Transverse colon (tissue), 3 donors: ENCODE measurements at regions not wholly inside any gene's neighbourhood (a gene's known extent, or its start where the extent isn't known, plus 50 kb on each side); places are given as distances from the start of the nearest gene placed in this dataset.

ENCODE experiments used
- POLR2A ChIP-seq: fragments of 450-650 bp; IDR thresholded peaks from one replicate; pipeline ENCODE4 v1.6.1; 2016; ENCODE audit warnings: antibody characterized with exemption, mild to moderate bottlenecking, moderate library complexity
- TF ChIP-seq, protein P1 (sequence below), 5 experiments: fragments of 200-600 bp in 3 of 5; fragments of 450-650 bp in 2 of 5; sonication (generic) in 3 of 5; IDR thresholded peaks; 1 replicate in 2 of 5; 2 replicates in 3 of 5; pipeline ENCODE4 v1.5.1; 2016 to 2017; ENCODE audit warnings: antibody characterized with exemption in 5 of 5, inconsistent platforms in 3 of 5, mild to moderate bottlenecking in 2 of 5, moderate library complexity in 1 of 5

DNA sequence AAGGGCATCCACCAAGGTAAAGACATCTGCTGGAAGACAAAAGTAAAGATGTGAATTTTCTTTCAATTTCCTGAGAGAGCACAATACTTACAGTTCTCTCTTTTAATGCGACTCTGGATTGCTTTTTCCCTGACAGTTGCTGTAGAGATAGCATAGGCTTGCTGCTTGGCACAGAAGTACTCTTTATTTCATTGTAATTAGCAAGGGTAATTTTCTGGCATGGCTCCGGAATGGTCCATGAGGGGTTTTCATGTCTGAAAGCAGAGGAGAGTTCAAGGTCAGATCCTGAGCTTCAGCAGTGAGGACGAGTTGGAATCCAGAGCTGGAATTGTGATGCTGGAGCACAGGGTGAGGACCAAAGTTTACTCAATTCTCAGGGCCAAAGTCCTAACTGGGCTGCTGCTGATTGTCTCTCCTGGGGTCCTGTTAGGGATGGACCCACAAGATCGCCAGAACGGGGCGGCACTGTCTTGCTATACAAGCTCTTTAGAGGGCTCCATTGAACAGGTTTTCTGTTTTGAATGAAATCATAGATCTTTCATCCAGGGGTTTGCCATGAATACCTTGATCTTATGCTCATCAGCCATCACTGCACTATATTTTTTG is 190.0 kb upstream of the MKI67 start:
- TF ChIP-seq, protein P1, sequence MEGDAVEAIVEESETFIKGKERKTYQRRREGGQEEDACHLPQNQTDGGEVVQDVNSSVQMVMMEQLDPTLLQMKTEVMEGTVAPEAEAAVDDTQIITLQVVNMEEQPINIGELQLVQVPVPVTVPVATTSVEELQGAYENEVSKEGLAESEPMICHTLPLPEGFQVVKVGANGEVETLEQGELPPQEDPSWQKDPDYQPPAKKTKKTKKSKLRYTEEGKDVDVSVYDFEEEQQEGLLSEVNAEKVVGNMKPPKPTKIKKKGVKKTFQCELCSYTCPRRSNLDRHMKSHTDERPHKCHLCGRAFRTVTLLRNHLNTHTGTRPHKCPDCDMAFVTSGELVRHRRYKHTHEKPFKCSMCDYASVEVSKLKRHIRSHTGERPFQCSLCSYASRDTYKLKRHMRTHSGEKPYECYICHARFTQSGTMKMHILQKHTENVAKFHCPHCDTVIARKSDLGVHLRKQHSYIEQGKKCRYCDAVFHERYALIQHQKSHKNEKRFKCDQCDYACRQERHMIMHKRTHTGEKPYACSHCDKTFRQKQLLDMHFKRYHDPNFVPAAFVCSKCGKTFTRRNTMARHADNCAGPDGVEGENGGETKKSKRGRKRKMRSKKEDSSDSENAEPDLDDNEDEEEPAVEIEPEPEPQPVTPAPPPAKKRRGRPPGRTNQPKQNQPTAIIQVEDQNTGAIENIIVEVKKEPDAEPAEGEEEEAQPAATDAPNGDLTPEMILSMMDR (IDR thresholded peaks at IDR 0.05), result no peak
- no peak for TF ChIP-seq POLR2A
